Loucy (cell line): ENCODE measurements at regions not wholly inside any gene's neighbourhood (a gene's known extent, or its start where the extent isn't known, plus 50 kb on each side); places are given as distances from the start of the nearest gene placed in this dataset.
"Not testable (repeated sequence)": the region's sequence is repeated elsewhere in the genome, so short reads cannot be mapped to it uniquely, and the experiment has no call there.

Experiments used
- H2AFZ ChIP-seq: fragments of 200-600 bp; sonication (generic); 2 replicates; pipeline ENCODE4 v1.6.0; 2016; ENCODE audit warnings: antibody characterized with exemption, mild to moderate bottlenecking, low read length, moderate library complexity
- H3F3A ChIP-seq: fragments of 200-600 bp; 2 replicates; pipeline ENCODE4 v1.6.0; 2016; ENCODE audit warnings: antibody characterized with exemption, low read depth, mild to moderate bottlenecking
- H3K27me3 ChIP-seq: fragments of 200-600 bp; sonication (generic); 2 replicates; pipeline ENCODE4 v1.6.1; 2014; ENCODE audit warnings: low read length, mild to moderate bottlenecking; ENCODE audit not compliant: insufficient read depth, poor library complexity, severe bottlenecking
- H3K36me3 ChIP-seq: fragments of 200-600 bp; sonication (generic); 2 replicates; pipeline ENCODE4 v1.6.1; 2016; ENCODE audit warnings: low read length; ENCODE audit not compliant: insufficient read depth
- H3K4me1 ChIP-seq: fragments of 200-600 bp; sonication (generic); 2 replicates; pipeline ENCODE4 v1.5.1; 2014; ENCODE audit warnings: low read length, mild to moderate bottlenecking; ENCODE audit not compliant: insufficient read depth, poor library complexity, severe bottlenecking
- H3K4me2 ChIP-seq: fragments of 200-600 bp; sonication (generic); 2 replicates; pipeline ENCODE4 v1.6.0; 2014; ENCODE audit warnings: antibody characterized with exemption, low read length, low read depth, mild to moderate bottlenecking; ENCODE audit not compliant: poor library complexity, severe bottlenecking
- H3K4me3 ChIP-seq: fragments of 200-600 bp; sonication (generic); 2 replicates; pipeline ENCODE4 v1.5.1; 2014; ENCODE audit warnings: low read length, mild to moderate bottlenecking, mixed read lengths; ENCODE audit not compliant: poor library complexity, severe bottlenecking
- H3K79me2 ChIP-seq: fragments of 200-600 bp; sonication (generic); 2 replicates; pipeline ENCODE4 v1.6.1; 2014; ENCODE audit warnings: low read length; ENCODE audit not compliant: insufficient read depth
- H3K9ac ChIP-seq: fragments of 200-600 bp; sonication (generic); 2 replicates; pipeline ENCODE4 v1.6.0; 2014; ENCODE audit warnings: mild to moderate bottlenecking, low read depth, low read length, moderate library complexity; ENCODE audit not compliant: poor library complexity, severe bottlenecking
- H3K9me2 ChIP-seq: fragments of 200-600 bp; sonication (generic); replicated peaks from 2 replicates; pipeline ENCODE4 v1.6.1; 2016; ENCODE audit warnings: low read depth, low read length, mixed read lengths
- H3K9me3 ChIP-seq: fragments of 200-600 bp; sonication (generic); 2 replicates; pipeline ENCODE4 v1.6.1; 2014; ENCODE audit warnings: mild to moderate bottlenecking, antibody characterized with exemption, low read length, low read depth; ENCODE audit not compliant: insufficient read depth
- H4K20me1 ChIP-seq: fragments of 200-600 bp; sonication (generic); 2 replicates; pipeline ENCODE4 v1.6.0; 2014; ENCODE audit warnings: antibody characterized with exemption, low read length, mild to moderate bottlenecking; ENCODE audit not compliant: insufficient read depth, poor library complexity, severe bottlenecking
- CTCF ChIP-seq: fragments of 200-600 bp; sonication (generic); conservative IDR thresholded peaks from 2 replicates; pipeline ENCODE4 v1.5.1; 2014; ENCODE audit warnings: mild to moderate bottlenecking, antibody characterized with exemption, low read length
- EZH2phosphoT487 ChIP-seq: fragments of 200-600 bp; IDR thresholded peaks from 2 replicates; pipeline ENCODE4 v1.6.1; 2018; ENCODE audit warnings: antibody characterized with exemption, mild to moderate bottlenecking, moderate library complexity, borderline replicate concordance

DNA sequence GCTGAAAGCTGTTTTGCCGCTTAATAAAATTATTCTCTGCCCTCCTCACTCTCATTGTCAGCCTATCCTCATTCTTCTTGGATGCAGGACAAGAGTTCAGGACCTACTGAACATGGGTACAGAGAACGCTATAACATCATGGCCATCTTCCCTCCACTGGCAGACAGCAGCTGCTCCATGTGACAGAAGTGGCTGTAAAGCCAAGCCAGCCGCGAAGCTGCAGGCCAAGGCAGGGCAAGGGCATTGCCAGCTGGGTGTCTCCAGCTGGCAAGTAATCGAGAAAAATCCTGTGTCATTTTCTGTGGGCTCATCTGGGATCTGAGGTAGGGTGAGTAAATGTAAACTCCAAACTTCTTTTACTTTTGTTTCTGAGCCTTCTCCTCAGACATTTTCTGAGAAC, 84.8 kb downstream of the SLC25A46 start:
- Histone ChIP-seq H3K9me3 (peaks cover 18% of the 10 kb centered on the region; the same call in 1 of the 2 replicates), H3K9me2 (no peaks in the 10 kb centered on the region), H3K9ac (no peak overlapping the region), H3K36me3 (no peaks in the 10 kb centered on the region), H3K4me1 (no peaks in the 10 kb centered on the region), H4K20me1 (no peaks in the 10 kb centered on the region), H3K27me3 (no peaks in the 10 kb centered on the region), H3K4me3 (no peak overlapping the region), H2AFZ (no peak overlapping the region), H3K79me2 (no peaks in the 10 kb centered on the region), H3F3A (no peaks in the 10 kb centered on the region), H3K4me2 (no peak overlapping the region)
- TF ChIP-seq CTCF (no peak), EZH2phosphoT487 (no peak)

- Histone ChIP-seq H3K9me2 (no peaks in the 10 kb centered on the region), H3K79me2 (no peaks in the 10 kb centered on the region), H3K9me3 (peaks cover 19% of the 10 kb centered on the region; the same call in 1 of the 2 replicates)
These were observed 86.2 kb downstream of the SLC25A46 start for GRCh38 chr5:110824936-110825441.

DNA sequence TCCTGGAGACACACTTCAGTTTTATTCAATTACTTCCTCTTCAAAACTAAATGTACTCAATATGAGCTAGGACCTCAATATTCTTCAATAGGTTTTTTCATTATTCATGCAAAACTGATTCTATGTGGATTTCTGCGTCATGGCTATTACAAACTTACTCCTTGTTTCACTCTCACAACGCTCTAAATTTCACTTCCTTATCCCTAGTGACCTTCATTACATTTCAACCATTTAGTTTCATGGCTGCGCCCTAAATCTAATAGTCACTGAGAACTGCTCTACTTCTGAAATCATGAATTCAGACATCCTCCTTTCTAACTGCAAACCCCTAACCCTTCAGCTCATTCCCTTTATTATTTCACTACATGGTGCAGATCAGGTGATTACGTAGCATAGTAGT, 93.9 kb downstream of the SLC25A46 start:
- Histone ChIP-seq H3K79me2 (no peaks in the 10 kb centered on the region), H3K36me3 (no peaks in the 10 kb centered on the region), H2AFZ (no peak overlapping the region), H3K4me2 (no peak overlapping the region), H3F3A (no peaks in the 10 kb centered on the region; the same call in 1 of the 2 replicates), H3K4me1 (peaks cover 28% of the 10 kb centered on the region), H3K4me3 (no peak overlapping the region), H4K20me1 (no peaks in the 10 kb centered on the region), H3K9me2 (no peaks in the 10 kb centered on the region), H3K27me3 (no peaks in the 10 kb centered on the region), H3K9ac (no peak overlapping the region), H3K9me3 (peaks cover 7% of the 10 kb centered on the region; the same call in 1 of the 2 replicates)
- TF ChIP-seq EZH2phosphoT487: no peak
- no peak for TF ChIP-seq CTCF

More at GRCh38 chr5:110824936-110825441, 86.2 kb downstream of the SLC25A46 start:
- Histone ChIP-seq H3K36me3 (no peaks in the 10 kb centered on the region), H3F3A (no peaks in the 10 kb centered on the region), H3K9ac (no peak overlapping the region), H3K4me2 (no peak overlapping the region), H3K4me3 (no peak overlapping the region), H2AFZ (no peak overlapping the region), H3K4me1 (no peaks in the 10 kb centered on the region), H4K20me1 (no peaks in the 10 kb centered on the region), H3K27me3 (no peaks in the 10 kb centered on the region)
- no peak for TF ChIP-seq CTCF

DNA sequence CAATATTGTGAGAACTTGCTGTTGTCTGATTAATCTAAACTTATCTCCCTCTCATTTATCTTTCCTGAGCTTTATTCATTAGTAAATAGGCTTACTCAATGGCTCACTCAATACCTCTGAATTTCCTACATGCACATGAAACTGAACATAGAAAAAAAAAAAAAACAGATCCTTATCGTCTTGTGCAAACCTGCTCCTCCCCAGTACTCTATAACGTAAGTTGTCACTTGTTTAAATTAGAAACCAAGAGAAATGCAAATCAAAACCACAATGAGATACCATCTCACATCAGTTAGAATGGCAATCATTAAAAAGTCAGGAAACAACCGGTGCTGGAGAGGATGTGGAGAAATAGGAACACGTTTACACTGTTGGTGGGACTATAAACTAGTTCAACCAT, 96.1 kb downstream of the SLC25A46 start:
- not testable (repeated sequence) for H4K20me1 ChIP-seq, H3K79me2 ChIP-seq, H3K9me2 ChIP-seq, H3F3A ChIP-seq, H3K36me3 ChIP-seq, H3K27me3 ChIP-seq, H3K9me3 ChIP-seq, H2AFZ ChIP-seq
- Histone ChIP-seq H3K4me2 (peak overlapping the region; percentile 60), H3K9ac (peak overlapping the region; percentile 7), H3K4me3 (peak overlapping the region; percentile 44), H3K4me1 (peaks cover 50% of the 10 kb centered on the region)
